Activated CD4-positive, alpha-beta T cell treated with anti-CD3 and anti-CD28 coated beads, Interleukin-2, amount 50 U/mL, for 4 hours (primary cell): ENCODE measurements at regions not wholly inside any gene's neighbourhood (a gene's known extent, or its start where the extent isn't known, plus 50 kb on each side); places are given as distances from the start of the nearest gene placed in this dataset.

ENCODE experiments used
- DNase-seq, 2 experiments: peaks; one replicate each; pipeline ENCODE4 v3.0.0-alpha.2; 2020

DNA sequence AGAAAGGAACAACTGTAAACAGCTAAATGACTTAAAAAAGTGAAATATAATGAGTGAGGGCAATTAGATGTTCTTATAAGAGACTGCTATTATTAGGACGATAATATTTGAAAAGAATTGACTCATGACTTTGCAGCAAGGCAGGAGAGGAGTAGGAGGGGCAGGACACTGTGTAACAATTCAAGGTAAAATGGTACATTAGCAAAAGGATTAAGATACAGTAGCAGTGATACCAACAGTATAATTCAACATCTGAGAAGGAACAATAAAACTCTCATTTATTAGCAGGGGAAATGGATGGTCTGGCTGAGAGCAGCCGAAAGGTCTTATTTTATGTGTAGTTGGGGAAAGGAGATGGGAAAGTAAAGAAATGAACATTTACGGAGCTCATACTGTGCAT, 315.5 kb upstream of the BOD1L1 start:
- no peak for DNase-seq

DNA sequence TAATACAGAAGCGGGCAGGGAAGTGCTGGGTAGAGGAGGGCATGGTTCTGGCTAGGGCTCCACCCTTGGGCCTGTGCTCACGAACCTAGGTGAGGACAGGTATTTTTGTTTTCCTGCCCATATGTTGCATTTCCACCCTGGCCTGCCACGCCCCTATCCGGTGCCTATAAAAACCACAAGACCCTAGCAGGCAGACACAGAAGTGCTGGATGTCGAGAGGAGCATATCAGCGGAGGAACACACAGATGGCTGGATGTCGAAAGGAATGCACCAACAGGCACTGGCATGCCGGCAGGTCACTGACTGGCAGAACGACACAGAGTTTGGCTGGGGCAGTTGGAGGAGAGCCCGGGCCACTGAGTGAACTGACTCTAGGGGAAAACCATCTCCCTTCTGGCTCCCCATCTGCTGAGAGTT, 316.6 kb upstream of the BOD1L1 start:
- DNase-seq = no peak

DNA sequence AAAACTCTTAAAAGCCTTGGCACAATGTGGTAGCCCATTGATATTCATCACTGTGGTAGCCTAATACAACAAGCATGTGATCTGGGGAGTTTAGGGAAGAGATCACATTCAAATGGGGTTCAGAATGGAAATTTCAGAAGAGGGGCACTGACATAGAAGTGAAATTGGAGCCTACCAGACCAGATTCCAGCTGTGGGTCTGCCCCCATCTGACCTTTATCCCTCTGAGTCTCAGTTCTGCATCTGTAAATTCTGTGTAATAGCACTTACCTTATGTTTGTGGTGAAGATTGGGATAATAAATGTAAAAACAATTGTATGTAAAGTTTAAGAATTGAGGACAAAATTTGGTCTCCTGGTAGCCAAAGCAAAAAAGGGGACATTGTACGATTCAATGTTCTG, 320.4 kb upstream of the BOD1L1 start:
- no peak for DNase-seq

DNA sequence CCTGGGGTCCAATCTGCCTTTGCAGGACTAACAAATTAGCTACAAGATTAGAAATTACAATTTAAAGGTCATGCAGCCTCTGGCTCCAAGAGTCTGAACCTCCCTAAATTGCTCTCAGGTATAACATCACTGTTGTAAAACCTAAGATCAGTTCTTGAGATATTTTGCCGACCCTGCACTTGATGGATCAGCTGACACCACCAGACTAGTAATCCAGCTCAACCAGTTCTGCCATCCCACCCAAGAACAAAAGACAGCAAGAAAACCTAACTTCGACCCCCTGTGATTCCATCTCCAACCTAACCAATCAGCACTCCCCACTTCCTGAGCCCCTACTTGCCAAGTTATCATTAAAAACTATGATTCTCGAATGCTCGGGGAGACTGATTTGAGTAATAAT, 323.0 kb upstream of the BOD1L1 start:
- DNase-seq = no peak

DNA sequence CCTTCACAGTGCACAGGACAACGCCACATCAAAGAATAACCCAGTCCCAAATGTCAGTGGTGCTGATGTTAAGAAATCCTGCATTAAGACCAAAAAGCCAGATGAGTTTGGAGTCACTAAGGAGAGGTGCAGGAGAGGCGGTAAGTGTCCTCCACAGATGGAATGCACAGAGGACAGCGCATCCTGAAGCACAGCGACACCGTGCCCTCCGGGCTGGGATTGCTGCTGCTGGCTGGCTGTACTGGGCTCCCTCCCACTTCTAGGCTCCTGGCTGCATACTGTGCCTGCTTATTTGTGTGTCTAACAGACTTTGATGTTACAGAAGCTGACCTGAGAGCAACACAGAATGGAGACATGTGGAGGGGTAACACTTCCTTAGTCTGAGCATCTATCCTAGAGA, 325.6 kb upstream of the BOD1L1 start:
- no peak for DNase-seq

DNA sequence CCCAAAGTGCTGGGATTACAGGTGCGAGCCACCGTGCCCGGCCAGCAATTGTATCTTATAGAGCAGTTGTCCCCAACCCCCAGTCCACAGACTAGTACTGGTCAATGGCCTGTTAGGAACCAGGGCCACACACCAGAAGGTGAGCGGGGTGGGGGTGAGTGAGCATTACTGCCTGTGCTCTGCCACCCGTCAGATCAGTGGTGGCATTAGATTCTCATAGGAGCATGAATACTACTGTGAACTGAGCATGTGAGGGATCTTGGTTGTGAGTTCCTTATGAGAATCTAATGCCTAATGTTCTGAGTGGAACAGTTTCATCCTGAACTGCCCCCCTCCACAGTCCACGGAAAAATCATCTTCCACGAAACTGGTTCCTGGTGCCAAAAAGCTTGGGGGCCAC, 328.0 kb upstream of the BOD1L1 start:
- no peak for DNase-seq

DNA sequence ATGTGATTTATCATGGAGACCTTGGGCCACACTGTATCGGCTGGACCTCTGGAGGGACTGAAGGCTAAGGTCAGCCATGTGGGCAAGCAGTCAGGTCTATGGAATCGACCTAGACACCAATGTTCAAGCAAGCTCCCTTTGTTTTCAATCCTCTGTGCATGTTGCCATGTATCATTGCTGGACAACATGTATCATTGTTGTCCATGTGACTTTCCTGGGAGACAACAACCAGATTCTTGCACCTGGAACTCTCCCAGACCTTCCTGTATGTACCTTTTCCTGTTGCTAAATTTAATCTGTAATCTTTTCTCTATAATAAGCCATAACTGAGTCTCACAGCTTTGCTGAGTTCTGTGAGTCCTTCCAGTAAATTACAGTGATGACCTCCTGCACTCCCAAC, 329.4 kb upstream of the BOD1L1 start:
- DNase-seq = no peak

DNA sequence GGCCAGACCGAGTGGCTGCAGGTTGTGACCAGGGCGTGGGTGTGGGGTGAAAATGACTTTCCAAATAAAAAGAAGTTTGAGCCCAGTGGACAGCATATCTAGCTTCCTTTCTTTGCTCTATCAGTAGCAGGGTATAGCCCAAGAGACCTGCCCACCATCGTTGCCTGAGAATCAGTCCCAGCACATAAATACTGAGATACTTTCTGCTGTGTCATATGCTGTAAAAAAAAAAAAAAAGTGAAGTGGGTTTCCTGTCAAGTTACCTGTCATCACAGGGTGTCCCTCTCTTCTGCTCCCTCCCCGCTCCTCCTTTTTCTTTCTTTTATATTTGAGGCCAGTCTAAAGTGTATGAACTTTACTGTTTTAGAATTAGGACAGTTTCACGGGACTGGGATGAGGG, 330.3 kb upstream of the BOD1L1 start:
- no peak for DNase-seq

DNA sequence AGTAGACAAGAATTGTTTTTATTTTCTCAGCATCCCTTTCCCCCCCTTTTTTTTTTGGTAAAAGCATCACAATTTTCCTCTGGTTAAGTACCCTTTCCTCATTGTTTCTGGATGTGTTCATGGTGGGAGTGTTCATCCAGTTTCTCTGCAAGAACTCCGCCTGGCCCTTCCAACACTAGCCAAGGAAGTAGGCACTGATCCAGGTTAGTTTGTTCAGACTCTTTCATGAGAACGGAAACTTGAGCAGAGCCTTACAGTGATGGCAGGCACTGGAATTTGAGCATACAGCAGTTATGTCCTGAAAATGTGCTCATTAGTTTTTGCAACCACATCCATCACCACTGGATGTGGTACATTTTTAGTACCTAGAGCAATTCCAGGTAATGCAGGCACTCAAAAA, 336.1 kb upstream of the BOD1L1 start:
- DNase-seq = no peak

DNA sequence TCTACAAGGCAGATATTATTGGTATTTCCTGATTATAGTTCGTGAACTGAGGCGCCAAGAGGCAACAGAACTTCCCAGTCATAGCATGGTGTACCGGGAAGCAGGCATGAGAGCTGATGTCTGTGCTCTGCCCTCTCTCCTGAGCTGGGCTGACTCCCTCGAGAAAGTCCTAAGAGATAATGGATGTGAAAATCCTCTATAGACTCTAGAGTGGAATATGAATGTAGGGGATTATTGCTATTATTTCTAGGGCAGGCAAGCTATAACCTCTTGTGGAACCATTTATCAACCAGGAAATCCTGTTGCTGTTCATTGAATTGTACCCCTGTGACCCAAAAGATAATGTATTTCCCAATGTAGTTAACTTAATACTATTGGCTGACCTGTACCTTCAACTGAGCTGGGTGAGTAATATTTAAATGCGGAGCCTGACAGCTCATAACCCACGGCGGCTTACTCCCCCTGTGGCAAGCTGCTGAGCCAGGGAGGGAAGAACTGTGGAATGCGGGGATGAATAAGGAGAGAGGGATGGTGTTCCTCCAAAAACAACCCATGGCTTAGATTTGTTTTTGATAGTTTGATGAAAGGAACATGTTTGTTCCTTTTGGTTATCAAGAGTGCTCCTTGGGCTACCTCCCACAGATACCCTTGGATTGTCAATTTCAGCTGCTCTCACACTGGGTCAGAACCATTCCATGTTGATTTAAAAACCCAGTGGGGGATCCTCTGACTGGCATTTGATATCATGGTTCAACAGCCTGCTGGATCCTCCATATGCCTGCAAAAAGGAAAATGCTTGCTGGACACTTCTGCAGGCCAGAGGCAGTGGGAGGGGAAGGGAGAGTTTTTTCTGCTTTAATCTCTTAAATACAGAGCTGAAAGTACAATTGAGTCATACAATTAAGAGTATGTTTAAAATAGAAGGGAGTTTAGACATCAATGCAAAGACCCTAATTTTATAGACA, 339.0 kb upstream of the BOD1L1 start:
- no peak for DNase-seq

DNA sequence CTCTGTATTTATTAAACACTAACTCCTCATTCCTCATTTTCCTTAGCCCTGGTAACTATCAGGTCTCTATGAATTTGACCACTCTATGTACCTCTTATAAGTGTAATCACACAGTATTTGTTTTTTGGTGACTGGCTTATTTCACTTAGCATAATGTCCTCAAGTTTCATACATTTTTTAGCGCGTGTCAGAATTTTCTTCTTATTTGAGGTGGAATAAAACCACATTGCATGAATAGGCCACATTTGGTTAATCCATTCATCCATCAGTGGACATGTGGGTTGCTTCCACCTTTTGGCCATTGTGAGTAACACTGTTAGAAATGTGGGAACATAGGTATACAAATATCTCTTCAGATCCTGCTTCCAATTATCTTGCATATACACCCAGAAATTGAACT, 341.2 kb upstream of the BOD1L1 start:
- no peak for DNase-seq

DNA sequence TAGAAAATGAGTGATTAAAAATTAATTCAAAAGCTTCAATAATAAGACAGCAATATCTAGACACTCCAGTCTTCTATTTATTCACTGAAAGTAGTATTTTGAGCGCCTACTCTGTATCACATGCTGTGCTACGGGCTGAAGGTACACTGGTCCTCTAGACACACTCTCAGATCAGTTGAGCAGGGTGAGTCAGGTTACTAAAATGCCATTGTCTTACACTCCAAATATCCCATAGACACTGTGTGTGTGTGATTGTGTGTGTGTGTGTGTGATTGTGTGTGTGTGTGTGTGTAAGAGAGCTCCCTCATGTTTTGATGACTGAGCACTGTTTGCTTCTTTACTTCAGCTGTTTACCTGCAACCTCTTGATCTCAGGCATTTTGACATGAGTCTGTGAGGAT, 342.8 kb upstream of the BOD1L1 start:
- no peak for DNase-seq

DNA sequence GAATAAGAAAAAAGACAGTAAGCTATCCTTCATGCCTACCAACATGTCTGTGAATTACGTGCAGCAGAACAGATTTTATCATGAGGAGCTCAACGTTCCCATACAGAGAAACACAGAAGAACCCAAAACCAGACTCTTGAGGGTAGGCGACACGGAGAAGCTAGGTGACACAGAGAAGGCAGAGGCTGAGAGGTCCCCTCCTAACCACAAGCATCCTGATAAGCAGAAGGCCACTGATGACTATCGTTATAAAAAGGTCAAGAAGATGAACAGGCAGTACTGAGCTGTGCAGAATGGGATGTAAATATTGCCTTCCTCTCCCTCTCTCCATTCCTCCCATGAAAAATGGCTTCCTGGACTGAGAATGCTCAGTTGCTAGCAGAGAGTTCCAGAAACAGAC, 350.2 kb upstream of the BOD1L1 start:
- DNase-seq = no peak

DNA sequence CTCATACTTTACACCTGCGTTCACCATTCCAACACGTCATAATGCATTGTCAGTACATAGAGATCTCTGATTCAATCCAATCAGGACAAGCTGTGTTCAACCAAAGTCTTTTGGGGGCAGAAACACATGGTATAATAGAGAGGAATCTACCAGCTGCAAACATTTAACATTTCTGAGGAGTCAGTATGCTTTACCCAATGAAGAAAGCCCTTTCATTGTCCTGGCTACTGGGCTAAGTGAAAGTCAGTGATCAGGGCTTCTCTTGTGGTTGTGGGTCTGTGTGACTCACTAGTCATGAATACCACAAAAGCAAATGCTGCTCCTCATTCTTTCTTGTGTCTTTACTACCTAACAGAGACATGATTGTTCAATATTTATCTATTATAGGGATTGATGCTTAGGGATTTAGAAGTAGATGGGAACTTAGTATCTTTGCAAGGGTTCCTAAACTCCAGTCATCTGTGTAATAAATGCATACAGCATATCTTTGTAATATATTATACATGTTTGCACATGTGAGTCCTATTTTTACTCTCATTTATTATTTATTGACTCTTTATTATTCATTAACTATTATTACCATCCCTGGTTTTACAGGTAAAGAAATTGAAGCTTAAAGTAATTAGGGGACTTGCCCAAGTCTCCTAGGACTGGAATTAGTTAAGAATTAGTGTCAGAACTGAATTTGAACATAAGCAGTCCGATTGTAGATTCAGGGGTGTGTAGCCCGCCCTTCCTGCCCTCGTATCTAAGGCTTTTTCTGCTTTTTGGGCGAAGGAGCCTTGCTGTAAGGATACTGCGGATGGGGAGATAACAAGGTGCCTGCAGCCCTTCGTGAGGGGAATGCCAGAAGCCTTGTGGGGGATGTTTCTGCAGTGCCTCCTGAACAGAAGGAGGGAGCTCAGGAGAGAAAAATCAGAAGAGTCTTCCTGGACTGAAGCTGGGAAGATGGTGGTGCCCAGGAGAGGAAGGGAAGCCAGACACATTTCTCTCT, 353.1 kb upstream of the BOD1L1 start:
- DNase-seq = no peak

DNA sequence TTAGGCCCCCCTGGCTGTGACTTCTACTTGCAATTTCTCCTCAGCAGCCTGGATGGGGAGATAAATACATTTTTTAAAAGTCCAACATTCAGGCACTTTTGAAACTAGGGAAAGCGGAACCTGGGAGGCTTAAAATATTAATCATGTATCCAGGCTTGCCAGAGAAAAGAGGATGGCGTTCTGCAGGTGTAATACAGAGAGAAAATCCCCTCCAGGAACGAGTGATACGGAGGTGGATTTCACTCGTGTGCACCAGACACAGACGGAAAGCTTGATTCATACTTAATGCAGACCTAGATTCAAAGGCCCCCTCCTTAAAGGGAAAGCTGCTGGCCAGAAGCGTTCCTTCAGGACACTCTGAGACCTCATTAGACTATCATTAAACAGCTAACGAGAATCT, 354.0 kb upstream of the BOD1L1 start:
- DNase-seq = no peak

DNA sequence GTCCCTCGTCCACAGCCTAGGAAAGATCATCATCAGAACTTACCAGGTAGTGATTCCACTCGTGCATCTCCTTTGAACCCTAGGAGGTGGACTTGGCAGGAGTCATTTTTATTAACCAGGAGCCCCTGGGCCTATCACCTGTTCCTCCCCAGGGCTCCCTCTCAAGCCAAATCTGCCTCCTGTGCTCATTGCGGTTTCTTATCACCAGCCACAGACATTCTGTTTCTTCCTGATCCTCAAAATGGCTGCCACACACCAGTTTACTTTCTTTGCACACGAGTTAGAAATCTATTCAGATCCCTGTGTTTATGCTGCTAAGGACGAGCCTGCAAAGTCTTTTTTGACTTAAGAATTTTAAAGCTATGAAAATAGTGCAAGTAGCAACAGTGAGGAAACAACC, 354.5 kb upstream of the BOD1L1 start:
- no peak for DNase-seq

DNA sequence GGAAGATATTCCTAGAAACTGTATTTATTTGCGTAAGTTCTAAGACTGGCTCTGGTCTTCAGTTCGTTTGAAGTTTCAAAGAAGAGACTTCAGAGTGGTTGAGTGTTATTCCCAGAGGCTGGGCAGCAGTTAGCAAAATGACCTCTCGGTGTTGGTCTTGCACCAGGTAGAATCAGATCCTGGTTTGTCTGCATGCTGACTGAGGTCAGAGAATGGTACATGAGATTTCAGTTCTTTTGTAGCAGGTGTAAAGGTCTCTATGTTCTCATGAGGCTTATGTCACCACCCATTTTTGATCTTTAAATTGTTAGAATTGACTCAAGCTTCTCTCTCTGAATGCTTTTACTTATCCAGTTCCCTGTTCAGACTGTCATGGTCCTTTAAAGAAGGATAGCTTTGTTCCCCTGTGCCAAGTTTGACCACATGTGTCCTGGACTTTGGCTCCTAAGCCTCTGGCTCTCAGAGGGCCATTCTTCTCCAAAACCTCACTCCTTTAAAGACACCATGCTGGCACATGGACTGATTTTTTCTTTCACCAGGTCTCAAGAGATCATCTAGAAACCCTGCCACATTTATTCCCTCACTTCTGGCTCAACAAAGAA, 355.8 kb upstream of the BOD1L1 start:
- no peak for DNase-seq

DNA sequence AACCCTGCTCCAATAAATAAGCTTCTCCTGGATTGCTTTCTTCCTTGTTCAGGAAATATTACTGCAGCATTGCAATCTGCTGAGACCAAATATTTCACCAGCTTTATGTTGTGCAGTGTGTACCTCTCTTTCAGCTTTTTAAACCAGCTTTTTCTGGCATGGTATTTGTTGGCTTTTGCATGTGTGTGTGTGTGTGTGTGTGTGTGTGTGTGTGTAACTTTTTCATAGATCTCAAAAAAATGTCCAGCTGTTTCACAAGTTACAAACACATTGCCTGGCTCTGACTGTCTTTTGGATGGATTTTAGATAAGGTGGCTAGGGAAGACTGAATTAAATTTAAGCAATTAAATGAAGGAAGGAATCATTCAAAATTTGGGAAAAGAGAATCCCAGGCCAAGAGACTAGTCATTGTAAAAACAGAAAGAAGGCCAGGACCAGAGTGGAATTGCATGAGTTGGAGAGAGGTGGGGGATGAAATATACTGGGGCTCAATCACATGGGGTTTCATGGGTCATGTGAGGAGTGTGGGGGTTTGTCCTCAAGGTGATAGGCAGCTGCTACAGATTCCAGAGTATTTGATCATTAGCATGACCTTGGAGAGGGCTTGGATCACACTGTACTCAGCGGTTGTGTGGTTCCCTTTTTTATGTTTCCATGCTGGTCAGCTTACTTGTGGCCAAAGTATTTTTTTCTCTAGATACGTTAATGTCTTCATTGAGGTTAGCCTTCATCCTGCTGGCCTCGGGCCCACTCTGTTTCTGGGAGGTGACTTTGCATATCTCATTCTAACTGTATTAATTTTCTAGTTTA, 357.7 kb upstream of the BOD1L1 start:
- no peak for DNase-seq

DNA sequence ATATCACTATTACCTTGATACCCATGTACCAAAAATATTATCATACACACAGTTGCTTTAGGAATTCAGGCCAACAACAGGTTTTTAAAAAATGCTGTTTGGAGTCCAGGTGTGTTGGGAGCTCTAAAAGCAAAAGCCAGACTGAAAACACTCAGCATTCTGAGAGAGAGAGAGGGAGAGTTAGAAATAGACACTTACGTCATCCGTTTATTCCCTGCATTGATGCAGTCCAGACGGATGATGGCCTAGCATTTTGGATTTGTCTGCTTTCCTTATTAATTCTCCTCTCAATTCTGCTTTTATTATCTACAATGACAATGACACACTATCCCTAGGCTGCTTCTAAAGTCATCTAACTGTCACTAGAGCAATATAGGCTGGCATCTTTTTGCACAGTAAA, 358.3 kb upstream of the BOD1L1 start:
- DNase-seq = no peak

DNA sequence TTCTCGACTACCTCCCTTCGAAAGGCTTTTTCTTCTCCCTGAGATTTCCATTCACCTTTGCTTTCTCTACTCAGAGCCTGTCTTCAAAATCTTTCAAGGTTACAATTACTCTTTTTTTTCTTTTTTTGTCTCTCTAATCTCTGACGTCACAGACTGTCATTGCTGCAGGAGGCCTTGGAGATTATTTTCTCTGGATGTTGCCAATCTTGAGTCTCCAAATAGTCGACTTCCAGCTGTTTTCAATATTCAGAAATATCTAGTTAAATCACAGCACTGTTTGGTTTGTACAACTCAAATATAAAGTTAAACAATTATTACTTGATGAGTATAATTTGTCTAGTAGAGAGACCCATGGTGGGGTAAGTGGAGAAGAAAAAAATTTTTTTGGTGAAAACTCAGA, 359.0 kb upstream of the BOD1L1 start:
- no peak for DNase-seq

DNA sequence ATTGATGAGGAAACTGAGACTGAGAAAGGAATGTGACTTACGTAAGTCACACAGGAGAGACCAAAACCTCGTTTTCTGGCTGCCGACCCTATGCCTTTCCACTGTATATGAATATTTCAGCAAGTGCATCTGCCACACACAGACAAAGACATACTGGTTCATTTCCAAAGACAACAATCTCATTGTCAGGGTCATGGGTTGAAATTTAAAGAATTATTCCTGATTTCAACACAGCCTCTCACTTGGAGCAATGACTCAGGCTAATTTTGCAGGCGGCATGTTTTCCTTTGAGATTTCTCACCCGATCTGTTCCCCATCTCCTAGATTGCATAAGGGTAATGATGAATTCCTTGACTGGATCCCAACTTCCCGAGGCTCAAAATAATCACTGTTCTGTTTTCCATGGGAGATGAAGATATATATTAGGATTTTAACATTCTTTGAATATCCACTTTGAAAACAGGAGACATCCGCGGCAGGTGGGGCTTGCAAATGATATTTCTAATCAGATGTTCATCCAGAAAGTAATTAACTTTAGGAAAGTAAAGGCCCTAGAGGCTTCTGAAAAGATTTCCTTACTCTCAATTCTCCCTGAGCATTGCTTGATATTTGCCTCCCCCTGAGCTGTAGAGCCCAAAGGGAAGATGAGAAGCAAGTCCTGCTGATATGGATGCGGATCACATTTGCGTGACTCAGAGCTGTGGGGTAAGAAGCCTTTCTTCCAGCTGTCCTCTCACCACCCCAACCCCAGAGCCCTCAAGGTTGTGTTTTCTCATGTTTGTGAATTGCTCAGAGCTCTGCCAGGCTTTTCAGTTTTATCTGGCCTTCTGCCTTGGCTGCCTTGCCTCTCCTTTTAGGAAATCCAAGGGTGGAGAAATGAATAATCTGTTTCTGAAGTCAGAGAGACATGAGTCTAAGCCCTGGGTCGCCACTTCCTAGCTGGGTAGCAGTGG, 361.1 kb upstream of the BOD1L1 start:
- DNase-seq = no peak
